Ishikawa (cell line): ENCODE measurements at regions not wholly inside any gene's neighbourhood (a gene's known extent, or its start where the extent isn't known, plus 50 kb on each side); places are given as distances from the start of the nearest gene placed in this dataset.

Experiments
- CEBPB ChIP-seq: IDR thresholded peaks from 2 replicates; pipeline ENCODE4 v1.6.1; 2012
- CREB1 ChIP-seq: IDR thresholded peaks from 2 replicates; pipeline ENCODE4 v1.6.1; 2012; ENCODE audit warnings: low read depth
- EGR1 ChIP-seq: IDR thresholded peaks from 2 replicates; pipeline ENCODE4 v1.6.1; 2012
- EP300 ChIP-seq: IDR thresholded peaks from 2 replicates; pipeline ENCODE4 v1.6.1; 2012; ENCODE audit warnings: borderline replicate concordance
- FOXM1 ChIP-seq: IDR thresholded peaks from 2 replicates; pipeline ENCODE4 v1.6.1; 2012; ENCODE audit warnings: low read depth, borderline replicate concordance
- RAD21 ChIP-seq: IDR thresholded peaks from 2 replicates; pipeline ENCODE4 v1.6.1; 2012; ENCODE audit warnings: low read depth
- REST ChIP-seq: IDR thresholded peaks from 2 replicates; pipeline ENCODE4 v1.6.1; 2012; ENCODE audit warnings: low read depth, mild to moderate bottlenecking
- TAF1 ChIP-seq: IDR thresholded peaks from 2 replicates; pipeline ENCODE4 v1.6.1; 2012; ENCODE audit warnings: low read depth, mild to moderate bottlenecking
- TEAD4 ChIP-seq: IDR thresholded peaks from 2 replicates; pipeline ENCODE4 v1.6.1; 2012
- ZBTB7A ChIP-seq: IDR thresholded peaks from 2 replicates; pipeline ENCODE4 v1.6.1; 2012; ENCODE audit warnings: low read depth

- no peak for TF ChIP-seq EP300
- no peak for TF ChIP-seq EGR1
- no peak for TF ChIP-seq TAF1
- TF ChIP-seq ZBTB7A, result no peak
- no peak for TF ChIP-seq REST
- TF ChIP-seq CEBPB, result no peak
- no peak for TF ChIP-seq RAD21
- no peak for TF ChIP-seq CREB1
- TF ChIP-seq FOXM1, result no peak
- no peak for TF ChIP-seq TEAD4
These were observed 267.2 kb upstream of the CYRIA start for GRCh38 chr2:16932826-16933225.
